Transverse colon (tissue), 3 donors: ENCODE measurements at regions not wholly inside any gene's neighbourhood (a gene's known extent, or its start where the extent isn't known, plus 50 kb on each side); places are given as distances from the start of the nearest gene placed in this dataset.

ENCODE experiments used
- CTCF ChIP-seq, 5 experiments: fragments of 200-600 bp in 3 of 5; fragments of 450-650 bp in 2 of 5; sonication (generic) in 3 of 5; IDR thresholded peaks; 1 replicate in 2 of 5; 2 replicates in 3 of 5; pipeline ENCODE4 v1.5.1; 2016 to 2017; ENCODE audit warnings: antibody characterized with exemption in 5 of 5, inconsistent platforms in 3 of 5, mild to moderate bottlenecking in 2 of 5, moderate library complexity in 1 of 5
- POLR2A ChIP-seq: fragments of 450-650 bp; IDR thresholded peaks from one replicate; pipeline ENCODE4 v1.6.1; 2016; ENCODE audit warnings: antibody characterized with exemption, mild to moderate bottlenecking, moderate library complexity

DNA sequence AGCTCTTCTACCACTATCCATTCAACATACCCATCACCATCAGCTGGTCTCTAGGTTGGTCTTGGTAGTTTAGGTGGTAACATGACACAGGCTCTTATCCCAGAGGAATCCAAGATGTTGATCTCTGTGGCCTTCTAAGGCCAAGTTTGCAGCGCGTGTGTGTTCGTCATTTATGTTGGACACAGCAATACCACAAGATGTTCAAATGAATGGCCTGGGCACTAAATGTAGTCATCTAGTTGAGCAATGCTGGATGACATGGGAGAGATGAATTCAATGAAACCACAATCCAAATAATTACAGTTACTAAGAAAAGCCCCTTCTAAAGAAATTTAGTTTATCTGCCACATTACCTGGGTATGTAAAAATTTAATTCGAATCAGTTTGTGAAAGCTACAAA, 292.4 kb downstream of the MRPS30 start:
- no peak for TF ChIP-seq CTCF (IDR thresholded peaks at IDR 0.05)
- no peak for TF ChIP-seq POLR2A
